ENCODE measurements at regions not wholly inside any gene's neighbourhood (a gene's known extent, or its start where the extent isn't known, plus 50 kb on each side); places are given as distances from the start of the nearest gene placed in this dataset.

DNA sequence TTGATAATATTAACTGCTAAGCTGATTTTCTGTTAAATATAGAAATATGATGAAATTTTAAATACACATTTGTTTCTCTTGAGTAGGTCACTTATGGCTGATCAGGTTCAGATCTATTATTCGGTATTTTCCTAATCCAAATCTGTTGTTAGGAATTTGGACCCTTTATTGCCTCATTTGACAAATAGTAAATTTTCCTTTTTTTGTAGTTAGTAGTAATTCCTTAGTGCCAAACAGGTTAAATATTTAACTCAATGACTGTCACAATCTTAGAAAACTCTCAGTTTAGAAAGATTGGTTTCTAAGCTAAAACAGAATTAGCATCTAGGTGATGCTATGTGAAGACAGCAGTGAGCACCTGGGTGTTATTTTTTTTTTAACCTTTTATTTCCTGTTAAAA, 1598.9 kb downstream of the KHDRBS2 start:
- DNase-seq (ENCODE audit: low read depth, low spot score) = no peak
- Histone ChIP-seq H3K4me1 (ENCODE audit: control insufficient read depth, insufficient read depth, low read length) (no peaks in the 10 kb centered on the region), H4K20me1 (ENCODE audit: control insufficient read depth, insufficient read depth) (no peaks in the 10 kb centered on the region), H3K4me2 (ENCODE audit: control insufficient read depth, insufficient read depth) (no peak overlapping the region), H2AFZ (ENCODE audit: control insufficient read depth, low read depth, low read length) (no peak overlapping the region), H3K9me3 (replicated peaks; ENCODE audit: control insufficient read depth, insufficient read depth, low read length) (no peaks in the 10 kb centered on the region), H3K36me3 (ENCODE audit: control insufficient read depth in 2 of 2, insufficient read depth in 2 of 2, low read length in 1 of 2) (no peaks in the 10 kb centered on the region), H3K79me2 (ENCODE audit: control insufficient read depth, insufficient read depth, low read length) (no peaks in the 10 kb centered on the region), H3K27me3 (replicated peaks in 1 of 2; ENCODE audit: control insufficient read depth in 2 of 2, insufficient read depth in 2 of 2, low read length in 1 of 2) (no peaks in the 10 kb centered on the region), H3K9ac (ENCODE audit: control insufficient read depth, insufficient read depth, low read length) (no peak overlapping the region), H3K4me3 (no peak overlapping the region), H3K27ac (ENCODE audit: control insufficient read depth, insufficient read depth) (no peak overlapping the region)
- RAD21 ChIA-PET (ENCODE audit: unreplicated experiment) = no interaction called here
- WGBS (ENCODE audit: insufficient coverage, insufficient replicate concordance, low lambda C conversion rate, missing lambda C conversion rate) = 0% methylated on average over 1 of the region's 1 CpG
- CTCF ChIA-PET = no interaction called here
- TF ChIP-seq RELB (IDR thresholded peaks at IDR 0.05; ENCODE audit: low read depth) = no peak
- TF ChIP-seq TAF1 (IDR thresholded peaks at IDR 0.05; ENCODE audit: borderline replicate concordance, low read depth, low read length) = no peak
- TF ChIP-seq CEBPB (IDR thresholded peaks at IDR 0.05; ENCODE audit: borderline replicate concordance in 1 of 2, low read depth in 2 of 2, low read length in 2 of 2) = no peak
- TF ChIP-seq HDGF (IDR thresholded peaks at IDR 0.05) = no peak
- no peak for TF ChIP-seq REST (IDR thresholded peaks at IDR 0.05; ENCODE audit: low read depth, low read length)
- no peak for TF ChIP-seq NBN (IDR thresholded peaks at IDR 0.05)
- no peak for TF ChIP-seq LARP7 (IDR thresholded peaks at IDR 0.05)
- TF ChIP-seq IKZF1 (conservative IDR thresholded peaks at IDR 0.05) = no peak
- TF ChIP-seq ETV6 (conservative IDR thresholded peaks at IDR 0.05 in 1 of 2, IDR thresholded peaks at IDR 0.05 in 1 of 2; ENCODE audit: borderline replicate concordance in 1 of 2, low read depth in 1 of 2) = no peak
- no peak for TF ChIP-seq NFYB (IDR thresholded peaks at IDR 0.05; ENCODE audit: insufficient read depth, low read depth, low read length)
- TF ChIP-seq, protein P1, sequence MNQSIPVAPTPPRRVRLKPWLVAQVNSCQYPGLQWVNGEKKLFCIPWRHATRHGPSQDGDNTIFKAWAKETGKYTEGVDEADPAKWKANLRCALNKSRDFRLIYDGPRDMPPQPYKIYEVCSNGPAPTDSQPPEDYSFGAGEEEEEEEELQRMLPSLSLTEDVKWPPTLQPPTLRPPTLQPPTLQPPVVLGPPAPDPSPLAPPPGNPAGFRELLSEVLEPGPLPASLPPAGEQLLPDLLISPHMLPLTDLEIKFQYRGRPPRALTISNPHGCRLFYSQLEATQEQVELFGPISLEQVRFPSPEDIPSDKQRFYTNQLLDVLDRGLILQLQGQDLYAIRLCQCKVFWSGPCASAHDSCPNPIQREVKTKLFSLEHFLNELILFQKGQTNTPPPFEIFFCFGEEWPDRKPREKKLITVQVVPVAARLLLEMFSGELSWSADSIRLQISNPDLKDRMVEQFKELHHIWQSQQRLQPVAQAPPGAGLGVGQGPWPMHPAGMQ (IDR thresholded peaks at IDR 0.05; ENCODE audit: borderline replicate concordance) = no peak
- TF ChIP-seq FOXK2 (IDR thresholded peaks at IDR 0.05) = no peak
- no peak for TF ChIP-seq NRF1 (conservative IDR thresholded peaks at IDR 0.05; ENCODE audit: low read depth, low read length)
- TF ChIP-seq JUNB (IDR thresholded peaks at IDR 0.05) = no peak
- TF ChIP-seq MTA2 (IDR thresholded peaks at IDR 0.05; ENCODE audit: low read depth) = no peak
- TF ChIP-seq RFX5 (IDR thresholded peaks at IDR 0.05; ENCODE audit: low read depth, low read length) = no peak
- ATAC-seq = no peak
- POLR2A ChIA-PET = no interaction called here
- FAIRE-seq = no peak
- SMC1A ChIA-PET (ENCODE audit: uncharacterized antibody, unreplicated experiment) = no interaction called here
- in situ Hi-C loops (cut with MboI) = no loop called here
- intact Hi-C loops (cut with micrococcal nuclease; ENCODE audit: unreplicated experiment) = no loop called here
- no TSS peak for BruUV-seq (replicated peaks)

All from GM12878 (cell line).